ENCODE measurements at regions not wholly inside any gene's neighbourhood (a gene's known extent, or its start where the extent isn't known, plus 50 kb on each side); places are given as distances from the start of the nearest gene placed in this dataset.

DNA sequence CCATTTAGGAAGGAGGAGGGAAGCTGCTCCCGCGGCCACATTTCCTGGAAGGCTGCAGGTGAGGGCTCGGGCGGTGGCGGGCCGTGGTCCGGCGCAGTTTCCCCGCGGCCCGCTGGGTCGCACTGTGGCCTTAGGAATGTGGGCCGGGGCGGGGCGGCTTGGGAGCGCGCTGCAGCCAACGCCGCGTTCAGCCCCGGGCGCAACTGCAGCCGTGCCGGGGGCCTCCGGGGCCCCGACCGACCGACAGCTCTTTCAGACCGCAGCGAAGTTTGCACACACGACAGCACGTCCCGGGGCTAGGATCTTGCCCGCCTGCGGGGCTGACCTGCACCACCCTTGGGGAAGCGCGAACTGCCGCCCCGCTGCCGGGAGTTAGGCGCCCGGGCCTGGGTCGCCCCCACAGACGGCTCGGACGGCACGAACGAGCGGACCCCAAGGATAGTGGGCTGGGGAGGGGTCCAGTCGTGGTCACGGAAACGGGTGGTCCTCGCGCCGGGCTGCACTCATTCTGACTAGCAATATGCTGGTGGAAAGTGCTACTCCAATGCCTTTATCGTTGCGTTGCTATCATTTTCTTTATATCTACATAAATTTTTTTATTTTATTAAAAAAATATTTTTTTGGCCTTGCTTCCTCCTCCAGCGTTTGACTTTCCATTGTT, 69.9 kb upstream of the DLX2 start:
- TF ChIP-seq, protein P1, sequence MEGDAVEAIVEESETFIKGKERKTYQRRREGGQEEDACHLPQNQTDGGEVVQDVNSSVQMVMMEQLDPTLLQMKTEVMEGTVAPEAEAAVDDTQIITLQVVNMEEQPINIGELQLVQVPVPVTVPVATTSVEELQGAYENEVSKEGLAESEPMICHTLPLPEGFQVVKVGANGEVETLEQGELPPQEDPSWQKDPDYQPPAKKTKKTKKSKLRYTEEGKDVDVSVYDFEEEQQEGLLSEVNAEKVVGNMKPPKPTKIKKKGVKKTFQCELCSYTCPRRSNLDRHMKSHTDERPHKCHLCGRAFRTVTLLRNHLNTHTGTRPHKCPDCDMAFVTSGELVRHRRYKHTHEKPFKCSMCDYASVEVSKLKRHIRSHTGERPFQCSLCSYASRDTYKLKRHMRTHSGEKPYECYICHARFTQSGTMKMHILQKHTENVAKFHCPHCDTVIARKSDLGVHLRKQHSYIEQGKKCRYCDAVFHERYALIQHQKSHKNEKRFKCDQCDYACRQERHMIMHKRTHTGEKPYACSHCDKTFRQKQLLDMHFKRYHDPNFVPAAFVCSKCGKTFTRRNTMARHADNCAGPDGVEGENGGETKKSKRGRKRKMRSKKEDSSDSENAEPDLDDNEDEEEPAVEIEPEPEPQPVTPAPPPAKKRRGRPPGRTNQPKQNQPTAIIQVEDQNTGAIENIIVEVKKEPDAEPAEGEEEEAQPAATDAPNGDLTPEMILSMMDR (conservative IDR thresholded peaks at IDR 0.05; ENCODE audit: low read length): no peak
- no peak for TF ChIP-seq EZH2phosphoT487 (IDR thresholded peaks at IDR 0.05; ENCODE audit: borderline replicate concordance, low read depth, low read length)
